ENCODE measurements at regions not wholly inside any gene's neighbourhood (a gene's known extent, or its start where the extent isn't known, plus 50 kb on each side); places are given as distances from the start of the nearest gene placed in this dataset.

DNA sequence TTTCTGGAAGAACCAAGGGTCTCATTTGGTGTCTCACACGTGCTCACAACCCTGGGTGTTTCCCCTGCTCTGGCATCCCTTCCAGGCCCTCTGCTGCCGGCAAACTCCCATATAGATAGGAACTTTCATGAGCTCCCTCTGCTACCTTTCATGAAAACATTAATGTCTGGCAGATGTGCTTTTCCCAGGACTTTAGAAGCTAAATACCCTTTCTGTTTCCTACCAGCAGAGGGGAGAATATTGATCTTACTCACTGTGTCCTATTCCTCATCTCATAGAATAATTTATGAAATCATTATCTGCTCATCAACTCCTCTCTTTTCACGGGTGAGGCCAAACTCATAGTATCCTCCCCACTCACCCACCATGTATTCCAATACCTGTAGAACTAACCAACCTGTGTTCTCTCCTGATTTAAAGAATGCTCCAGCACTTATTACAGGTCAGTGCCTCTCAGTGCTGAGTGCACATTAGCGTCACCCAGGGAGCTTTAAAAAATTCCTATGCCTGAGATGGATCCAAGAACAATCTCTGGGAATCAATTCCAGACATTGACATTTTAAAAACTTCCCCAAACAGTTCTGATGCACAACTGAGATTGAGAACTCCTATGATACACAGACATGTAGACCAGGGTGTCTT, 298.5 kb upstream of the JAG1 start:
- no peaks in the 10 kb centered on the region for H3K36me3 ChIP-seq (ENCODE audit: control insufficient read depth in 2 of 4, insufficient read depth in 4 of 4, low read length in 3 of 4)
- no peak overlapping the region for H2BK12ac ChIP-seq (ENCODE audit: low read depth, low read length)
- no peaks in the 10 kb centered on the region for H3K27me3 ChIP-seq (replicated peaks in 1 of 4; ENCODE audit: control insufficient read depth in 3 of 4, extremely low read depth in 1 of 4, insufficient read depth in 3 of 4, low read length in 3 of 4)
- H3K4ac ChIP-seq (replicated peaks; ENCODE audit: insufficient read length, low read depth, low read length), result no peak overlapping the region
- H3K23me2 ChIP-seq (ENCODE audit: low read depth, low read length), result no peaks in the 10 kb centered on the region
- DNase-seq (ENCODE audit: low read depth in 1 of 2, low spot score in 2 of 2) (no peak), FAIRE-seq (no peak)
- H3K56ac ChIP-seq (replicated peaks; ENCODE audit: insufficient read length, low read depth, low read length), result no peak overlapping the region
- 90% methylated on average over 4 of the region's 4 CpGs; no CpG with 5 or more reads in 1 of the 2 experiments for WGBS, 2 experiments (ENCODE audit: extremely low coverage in 1 of 2, insufficient coverage in 1 of 2, insufficient read length in 1 of 2, insufficient replicate concordance in 2 of 2, low coverage in 1 of 2, low lambda C conversion rate in 2 of 2, missing lambda C conversion rate in 1 of 2)
- no peak overlapping the region for H3K27ac ChIP-seq (ENCODE audit: low read depth, low read length)
- no peak overlapping the region for H2AFZ ChIP-seq (ENCODE audit: low read length)
- CTCF ChIA-PET (ENCODE audit: partially characterized antibody), result interaction anchor here (0.6 to 1.3 kb wide), 7 partner anchors 14 to 574 kb away, joined by 3 to 4 read pairs (median 3); no protein-coding TSS in a partner anchor
- no peak overlapping the region for H2BK120ac ChIP-seq (replicated peaks; ENCODE audit: low read depth, low read length)
- H3K4me2 ChIP-seq (ENCODE audit: insufficient read depth in 1 of 2, low read depth in 2 of 2, low read length in 2 of 2), result no peak overlapping the region
- H2BK20ac ChIP-seq (ENCODE audit: low read length), result no peak overlapping the region
- H3K14ac ChIP-seq (ENCODE audit: insufficient read length), result no peak overlapping the region
- no peak overlapping the region for H2BK15ac ChIP-seq (ENCODE audit: low read length)
- no peak overlapping the region for H3K23ac ChIP-seq (ENCODE audit: insufficient read length)
- H4K8ac ChIP-seq (ENCODE audit: extremely low read depth, insufficient read depth, low read length), result no peak overlapping the region
- no peak overlapping the region for H2AK5ac ChIP-seq (ENCODE audit: low read depth, low read length)
- no peak overlapping the region for H2BK5ac ChIP-seq (ENCODE audit: low read depth, low read length)
- H4K20me1 ChIP-seq (replicated peaks in 1 of 2; ENCODE audit: control insufficient read depth in 1 of 2, insufficient read depth in 2 of 2, low read length in 2 of 2), result no peaks in the 10 kb centered on the region
- no peak overlapping the region for H3K4me3 ChIP-seq (ENCODE audit: extremely low read depth in 1 of 4, insufficient read depth in 2 of 4, low read depth in 3 of 4, low read length in 4 of 4)
- H4K5ac ChIP-seq (ENCODE audit: insufficient read length, low read depth, low read length), result no peak overlapping the region
- H3K79me1 ChIP-seq (ENCODE audit: low read depth, low read length), result no peaks in the 10 kb centered on the region
- POLR2A ChIA-PET (ENCODE audit: partially characterized antibody), result interaction anchor here (0.5 kb wide), 1 partner anchor 564 kb away, joined by 3 read pairs; no protein-coding TSS in a partner anchor
- no peak overlapping the region for H4K91ac ChIP-seq (replicated peaks; ENCODE audit: insufficient read length, low read length)
- no peak overlapping the region for H3K9ac ChIP-seq (replicated peaks in 1 of 4; ENCODE audit: extremely low read depth in 1 of 4, low read depth in 3 of 4, low read length in 3 of 4)
- no peaks in the 10 kb centered on the region for H3K9me3 ChIP-seq (ENCODE audit: insufficient read depth in 2 of 2, low read depth in 1 of 2, low read length in 1 of 2)
- H3K79me2 ChIP-seq (ENCODE audit: control insufficient read depth in 1 of 2, insufficient read depth in 2 of 2, low read length in 2 of 2), result no peaks in the 10 kb centered on the region
- no peaks in the 10 kb centered on the region for H3K4me1 ChIP-seq (replicated peaks in 1 of 4; ENCODE audit: control insufficient read depth in 3 of 4, insufficient read depth in 4 of 4, low read length in 3 of 4)
- no peak overlapping the region for H3K18ac ChIP-seq (ENCODE audit: extremely low read depth, low read length)
- TF ChIP-seq POLR2AphosphoS5 (IDR thresholded peaks at IDR 0.05; ENCODE audit: low read depth, low read length), result no peak
- no peak for TF ChIP-seq SUZ12 (IDR thresholded peaks at IDR 0.05; ENCODE audit: low read length)
- no peak for TF ChIP-seq EP300 (IDR thresholded peaks at IDR 0.05; ENCODE audit: borderline replicate concordance in 1 of 2, low read depth in 2 of 2, low read length in 2 of 2)
- TF ChIP-seq EGR1 (IDR thresholded peaks at IDR 0.05; ENCODE audit: borderline replicate concordance, low read depth, low read length), result no peak
- no peak for TF ChIP-seq JUND (IDR thresholded peaks at IDR 0.05; ENCODE audit: low read length)
- TF ChIP-seq BCL11A (IDR thresholded peaks at IDR 0.05; ENCODE audit: low read depth in 2 of 2, low read length in 2 of 2), result no peak
- TF ChIP-seq, protein P1, sequence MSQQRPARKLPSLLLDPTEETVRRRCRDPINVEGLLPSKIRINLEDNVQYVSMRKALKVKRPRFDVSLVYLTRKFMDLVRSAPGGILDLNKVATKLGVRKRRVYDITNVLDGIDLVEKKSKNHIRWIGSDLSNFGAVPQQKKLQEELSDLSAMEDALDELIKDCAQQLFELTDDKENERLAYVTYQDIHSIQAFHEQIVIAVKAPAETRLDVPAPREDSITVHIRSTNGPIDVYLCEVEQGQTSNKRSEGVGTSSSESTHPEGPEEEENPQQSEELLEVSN (IDR thresholded peaks at IDR 0.05), result no peak
- TF ChIP-seq ZNF274 (IDR thresholded peaks at IDR 0.05; ENCODE audit: borderline replicate concordance, extremely low read depth, low read length), result no peak
- no peak for TF ChIP-seq RAD21 (IDR thresholded peaks at IDR 0.05 in 1 of 2, conservative IDR thresholded peaks at IDR 0.05 in 1 of 2; ENCODE audit: low read depth in 2 of 2, low read length in 2 of 2)
- TF ChIP-seq NANOG (IDR thresholded peaks at IDR 0.05; ENCODE audit: insufficient read depth, low read depth, low read length, poor library complexity, severe bottlenecking), result no peak

Measured in H1 (cell line).